ENCODE measurements at regions not wholly inside any gene's neighbourhood (a gene's known extent, or its start where the extent isn't known, plus 50 kb on each side); places are given as distances from the start of the nearest gene placed in this dataset.

GRCh38 chr9:78835928-78836450 is 539.1 kb downstream of the PSAT1 start:
- no peak for DNase-seq
- Histone ChIP-seq H3K9me3 (ENCODE audit: low read depth) (no peaks in the 10 kb centered on the region), H3K9me2 (ENCODE audit: insufficient read depth) (no peaks in the 10 kb centered on the region), H3K4me2 (ENCODE audit: unreplicated experiment) (no peak overlapping the region), H3K9ac (no peak overlapping the region), H2AFZ (no peak overlapping the region), H3K79me2 (ENCODE audit: insufficient read depth) (no peaks in the 10 kb centered on the region), H3K36me3 (ENCODE audit: low read depth) (no peaks in the 10 kb centered on the region), H3K27me3 (replicated peaks; ENCODE audit: insufficient read depth) (no peaks in the 10 kb centered on the region), H3K27ac (no peak overlapping the region), H3K4me3 (no peak overlapping the region), H4K20me1 (ENCODE audit: insufficient read depth) (no peaks in the 10 kb centered on the region), H3K4me1 (ENCODE audit: insufficient read depth) (peaks cover 14% of the 10 kb centered on the region), H3F3A (ENCODE audit: insufficient read depth) (peaks cover 12% of the 10 kb centered on the region; the same call in 1 of the 2 replicates)
- 91 to 93% methylated on average over 5 of the region's 5 CpGs for WGBS, 2 experiments (ENCODE audit: low coverage in 1 of 2, low lambda C conversion rate in 2 of 2, missing lambda C conversion rate in 2 of 2)
- in situ Hi-C loops (cut with MboI) = no loop called here
- TF ChIP-seq EZH2 (IDR thresholded peaks at IDR 0.05; ENCODE audit: insufficient read depth, poor library complexity, severe bottlenecking) (no peak), EZH2phosphoT487 (IDR thresholded peaks at IDR 0.05; ENCODE audit: insufficient read depth, low read depth) (no peak)

GRCh38 chr9:78839252-78839651 is 542.3 kb downstream of the PSAT1 start:
- H3F3A ChIP-seq (ENCODE audit: insufficient read depth) = no peaks in the 10 kb centered on the region
- in situ Hi-C loops (cut with MboI) = no loop called here
- TF ChIP-seq EZH2 (IDR thresholded peaks at IDR 0.05; ENCODE audit: insufficient read depth, poor library complexity, severe bottlenecking) = no peak
- TF ChIP-seq EZH2phosphoT487 (IDR thresholded peaks at IDR 0.05; ENCODE audit: insufficient read depth, low read depth) = no peak
- peaks cover 2% of the 10 kb centered on the region for H3K9me3 ChIP-seq (ENCODE audit: low read depth)
- no peaks in the 10 kb centered on the region for H3K27me3 ChIP-seq (replicated peaks; ENCODE audit: insufficient read depth)
- H2AFZ ChIP-seq = no peak overlapping the region
- H3K4me2 ChIP-seq (ENCODE audit: unreplicated experiment) = no peak overlapping the region
- H3K27ac ChIP-seq = no peak overlapping the region
- no peaks in the 10 kb centered on the region for H3K79me2 ChIP-seq (ENCODE audit: insufficient read depth)
- 51 to 53% methylated on average over 2 of the region's 2 CpGs for WGBS, 2 experiments (ENCODE audit: low coverage in 1 of 2, low lambda C conversion rate in 2 of 2, missing lambda C conversion rate in 2 of 2)
- no peak for DNase-seq
- no peaks in the 10 kb centered on the region for H3K9me2 ChIP-seq (ENCODE audit: insufficient read depth)
- no peak overlapping the region for H3K4me3 ChIP-seq
- no peaks in the 10 kb centered on the region for H3K36me3 ChIP-seq (ENCODE audit: low read depth)
- no peaks in the 10 kb centered on the region for H3K4me1 ChIP-seq (ENCODE audit: insufficient read depth)
- no peaks in the 10 kb centered on the region for H4K20me1 ChIP-seq (ENCODE audit: insufficient read depth)
- H3K9ac ChIP-seq = no peak overlapping the region

GRCh38 chr9:78848061-78848460 is 551.1 kb downstream of the PSAT1 start:
- H3F3A ChIP-seq (ENCODE audit: insufficient read depth) = no peaks in the 10 kb centered on the region
- H3K36me3 ChIP-seq (ENCODE audit: low read depth) = no peaks in the 10 kb centered on the region
- H3K27me3 ChIP-seq (replicated peaks; ENCODE audit: insufficient read depth) = no peaks in the 10 kb centered on the region
- in situ Hi-C loops (cut with MboI) = no loop called here
- peaks cover 3% of the 10 kb centered on the region for H3K9me3 ChIP-seq (ENCODE audit: low read depth)
- H3K4me2 ChIP-seq (ENCODE audit: unreplicated experiment) = no peak overlapping the region
- 48 to 57% methylated on average over 2 of the region's 2 CpGs for WGBS, 2 experiments (ENCODE audit: low coverage in 1 of 2, low lambda C conversion rate in 2 of 2, missing lambda C conversion rate in 2 of 2)
- H3K4me1 ChIP-seq (ENCODE audit: insufficient read depth) = no peaks in the 10 kb centered on the region
- no peaks in the 10 kb centered on the region for H3K79me2 ChIP-seq (ENCODE audit: insufficient read depth)
- DNase-seq = no peak
- no peak overlapping the region for H3K27ac ChIP-seq
- H3K9ac ChIP-seq = no peak overlapping the region
- TF ChIP-seq EZH2phosphoT487 (IDR thresholded peaks at IDR 0.05; ENCODE audit: insufficient read depth, low read depth) (no peak), EZH2 (IDR thresholded peaks at IDR 0.05; ENCODE audit: insufficient read depth, poor library complexity, severe bottlenecking) (no peak)
- no peaks in the 10 kb centered on the region for H3K9me2 ChIP-seq (ENCODE audit: insufficient read depth)
- no peak overlapping the region for H3K4me3 ChIP-seq
- H4K20me1 ChIP-seq (ENCODE audit: insufficient read depth) = no peaks in the 10 kb centered on the region
- no peak overlapping the region for H2AFZ ChIP-seq

GRCh38 chr9:78856144-78856543 is 559.2 kb downstream of the PSAT1 start:
- peaks cover 21% of the 10 kb centered on the region for H3K4me1 ChIP-seq (ENCODE audit: insufficient read depth)
- H3K79me2 ChIP-seq (ENCODE audit: insufficient read depth) = no peaks in the 10 kb centered on the region
- no peaks in the 10 kb centered on the region for H3K9me2 ChIP-seq (ENCODE audit: insufficient read depth)
- TF ChIP-seq EZH2phosphoT487 (IDR thresholded peaks at IDR 0.05; ENCODE audit: insufficient read depth, low read depth) = no peak
- TF ChIP-seq EZH2 (IDR thresholded peaks at IDR 0.05; ENCODE audit: insufficient read depth, poor library complexity, severe bottlenecking) = no peak
- H3K9me3 ChIP-seq (ENCODE audit: low read depth) = no peaks in the 10 kb centered on the region
- H4K20me1 ChIP-seq (ENCODE audit: insufficient read depth) = no peaks in the 10 kb centered on the region
- peaks cover 8% of the 10 kb centered on the region for H3F3A ChIP-seq (ENCODE audit: insufficient read depth)
- H3K27me3 ChIP-seq (replicated peaks; ENCODE audit: insufficient read depth) = no peaks in the 10 kb centered on the region
- in situ Hi-C loops (cut with MboI) = no loop called here
- H3K4me3 ChIP-seq = no peak overlapping the region
- H3K36me3 ChIP-seq (ENCODE audit: low read depth) = no peaks in the 10 kb centered on the region
- peak; percentile 52 for DNase-seq
- peak overlapping the region; percentile 17 for H3K27ac ChIP-seq
- WGBS, 2 experiments (ENCODE audit: low coverage in 1 of 2, low lambda C conversion rate in 2 of 2, missing lambda C conversion rate in 2 of 2) = 17 to 23% methylated on average over 2 of the region's 2 CpGs
- H2AFZ ChIP-seq = peak overlapping the region; percentile 64
- H3K4me2 ChIP-seq (ENCODE audit: unreplicated experiment) = peak overlapping the region; percentile 20
- no peak overlapping the region for H3K9ac ChIP-seq

- DNase-seq = no peak
- Histone ChIP-seq H3K79me2 (ENCODE audit: insufficient read depth) (no peaks in the 10 kb centered on the region), H3F3A (ENCODE audit: insufficient read depth) (peaks cover 12% of the 10 kb centered on the region), H3K4me3 (no peak overlapping the region), H3K36me3 (ENCODE audit: low read depth) (no peaks in the 10 kb centered on the region), H3K9me2 (ENCODE audit: insufficient read depth) (no peaks in the 10 kb centered on the region), H4K20me1 (ENCODE audit: insufficient read depth) (no peaks in the 10 kb centered on the region), H3K9me3 (ENCODE audit: low read depth) (no peaks in the 10 kb centered on the region), H3K9ac (no peak overlapping the region), H3K27me3 (replicated peaks; ENCODE audit: insufficient read depth) (no peaks in the 10 kb centered on the region), H3K4me1 (ENCODE audit: insufficient read depth) (peaks cover 22% of the 10 kb centered on the region), H2AFZ (peak overlapping the region; percentile 64; the same call in 1 of the 2 replicates), H3K4me2 (ENCODE audit: unreplicated experiment) (no peak overlapping the region), H3K27ac (0 out of 2 replicates have a peak overlapping the region, but pooled peaks have one; percentile 17)
- 91 to 94% methylated on average over 8 of the region's 8 CpGs for WGBS, 2 experiments (ENCODE audit: low coverage in 1 of 2, low lambda C conversion rate in 2 of 2, missing lambda C conversion rate in 2 of 2)
- in situ Hi-C loops (cut with MboI) = no loop called here
- no peak for TF ChIP-seq EZH2phosphoT487 (IDR thresholded peaks at IDR 0.05; ENCODE audit: insufficient read depth, low read depth)
- no peak for TF ChIP-seq EZH2 (IDR thresholded peaks at IDR 0.05; ENCODE audit: insufficient read depth, poor library complexity, severe bottlenecking)
These were observed 559.9 kb downstream of the PSAT1 start for GRCh38 chr9:78856781-78857180.

Data from GM23248 (cell line).